ENCODE measurements at regions not wholly inside any gene's neighbourhood (a gene's known extent, or its start where the extent isn't known, plus 50 kb on each side); places are given as distances from the start of the nearest gene placed in this dataset.
"Not testable (repeated sequence)": the region's sequence is repeated elsewhere in the genome, so short reads cannot be mapped to it uniquely, and the experiment has no call there.

DNA sequence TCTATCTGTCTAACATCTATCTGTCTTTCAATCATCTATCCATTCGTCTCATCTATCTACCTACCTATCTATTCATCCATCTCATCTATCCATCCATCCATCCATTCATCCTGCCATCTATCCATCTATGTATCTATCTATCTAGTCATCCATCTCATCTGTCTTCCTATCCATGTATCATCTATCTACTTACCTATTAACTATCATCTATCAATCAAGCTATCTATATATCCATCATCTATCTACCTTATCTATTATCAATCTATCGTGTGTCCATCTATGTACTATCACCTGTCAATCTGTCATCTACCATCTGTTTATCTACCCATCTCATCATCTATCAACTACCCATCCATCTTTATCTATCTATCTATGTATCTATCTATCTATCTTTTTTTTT, 217.7 kb downstream of the CRLF2 start:
- Histone ChIP-seq H3K79me2 (ENCODE audit: insufficient read depth, low read length) (no peaks in the 10 kb centered on the region), H3K9ac (ENCODE audit: low read length) (no peak overlapping the region), H4K20me1 (ENCODE audit: insufficient read depth, low read length) (no peaks in the 10 kb centered on the region), H3K27ac (ENCODE audit: low read depth, low read length) (no peak overlapping the region), H3K4me3 (ENCODE audit: insufficient read depth, low read depth, low read length) (no peak overlapping the region), H3K27me3 (ENCODE audit: insufficient read depth, low read length) (no peaks in the 10 kb centered on the region), H2AFZ (ENCODE audit: low read depth, low read length) (no peak overlapping the region), H3K9me3 (ENCODE audit: insufficient read depth, low read depth, low read length) (peaks cover 5% of the 10 kb centered on the region), H3K36me3 (ENCODE audit: insufficient read depth, low read length) (no peaks in the 10 kb centered on the region), H3K4me2 (ENCODE audit: low read length) (no peak overlapping the region), H3K4me1 (ENCODE audit: insufficient read depth, low read length) (no peaks in the 10 kb centered on the region)
- no peaks in the 10 kb centered on the region for H3K4me1 Mint-ChIP-seq (ENCODE audit: low read depth, unreplicated experiment)
- peaks cover 17% of the 10 kb centered on the region for H3K9me3 Mint-ChIP-seq (ENCODE audit: unreplicated experiment)
- peaks cover 2% of the 10 kb centered on the region for H3K36me3 Mint-ChIP-seq (ENCODE audit: low read depth, unreplicated experiment)
- no peak overlapping the region for H3K27ac Mint-ChIP-seq (ENCODE audit: unreplicated experiment)
- FAIRE-seq, result no peak
- DNase-seq (ENCODE audit: low read depth), result no peak
- H3K4me3 Mint-ChIP-seq (ENCODE audit: unreplicated experiment), result no peak overlapping the region
- no peaks in the 10 kb centered on the region for H3K27me3 Mint-ChIP-seq (ENCODE audit: low read depth, unreplicated experiment)
- TF ChIP-seq EZH2 (IDR thresholded peaks at IDR 0.05; ENCODE audit: insufficient read depth, low read length) (no peak), CTCF (IDR thresholded peaks at IDR 0.05; ENCODE audit: insufficient read depth, low read depth, low read length) (no peak)

GRCh38 chrX:989959-990510, 222.4 kb downstream of the CRLF2 start:
- peaks cover 2% of the 10 kb centered on the region for H3K36me3 Mint-ChIP-seq (ENCODE audit: low read depth, unreplicated experiment)
- H3K4me2 ChIP-seq (ENCODE audit: low read length), result no peak overlapping the region
- no peak overlapping the region for H3K4me3 ChIP-seq (ENCODE audit: insufficient read depth, low read depth, low read length)
- H3K27me3 ChIP-seq (ENCODE audit: insufficient read depth, low read length), result no peaks in the 10 kb centered on the region
- H3K27me3 Mint-ChIP-seq (ENCODE audit: low read depth, unreplicated experiment), result no peaks in the 10 kb centered on the region
- H3K4me1 Mint-ChIP-seq (ENCODE audit: low read depth, unreplicated experiment), result no peaks in the 10 kb centered on the region
- no peaks in the 10 kb centered on the region for H3K36me3 ChIP-seq (ENCODE audit: insufficient read depth, low read length)
- no peak overlapping the region for H3K27ac Mint-ChIP-seq (ENCODE audit: unreplicated experiment)
- H2AFZ ChIP-seq (ENCODE audit: low read depth, low read length), result no peak overlapping the region
- DNase-seq (ENCODE audit: low read depth) (peak; percentile 92), FAIRE-seq (peak; percentile 89)
- H3K79me2 ChIP-seq (ENCODE audit: insufficient read depth, low read length), result no peaks in the 10 kb centered on the region
- H3K4me1 ChIP-seq (ENCODE audit: insufficient read depth, low read length), result no peaks in the 10 kb centered on the region
- H3K9ac ChIP-seq (ENCODE audit: low read length), result no peak overlapping the region
- TF ChIP-seq EZH2 (IDR thresholded peaks at IDR 0.05; ENCODE audit: insufficient read depth, low read length) (no peak), CTCF (IDR thresholded peaks at IDR 0.05; ENCODE audit: insufficient read depth, low read depth, low read length) (no peak)
- no peak overlapping the region for H3K27ac ChIP-seq (ENCODE audit: low read depth, low read length)
- H4K20me1 ChIP-seq (ENCODE audit: insufficient read depth, low read length), result no peaks in the 10 kb centered on the region
- no peaks in the 10 kb centered on the region for H3K9me3 ChIP-seq (ENCODE audit: insufficient read depth, low read depth, low read length)
- no peak overlapping the region for H3K4me3 Mint-ChIP-seq (ENCODE audit: unreplicated experiment)
- H3K9me3 Mint-ChIP-seq (ENCODE audit: unreplicated experiment), result peaks cover 23% of the 10 kb centered on the region

DNA sequence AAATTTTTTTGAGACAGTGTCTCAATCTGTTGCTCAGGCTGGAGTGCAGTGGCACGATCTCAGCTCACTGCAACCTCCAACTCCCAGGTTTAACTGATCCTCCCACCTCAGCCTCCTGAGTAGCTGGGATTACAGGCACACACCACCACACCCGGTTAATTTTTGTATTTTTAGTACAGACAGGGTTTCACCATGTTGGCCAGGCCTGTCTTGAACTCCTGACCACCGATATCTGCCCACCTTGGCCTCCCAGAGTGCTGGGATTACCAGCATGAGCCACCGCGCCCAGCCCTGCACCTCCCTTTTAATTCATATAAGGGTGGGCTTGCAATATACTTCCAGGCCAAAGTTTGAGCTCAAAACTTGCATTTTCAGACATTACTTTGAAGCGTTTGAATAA, 223.9 kb downstream of the CRLF2 start:
- not testable (repeated sequence) for H3K27me3 Mint-ChIP-seq (ENCODE audit: low read depth, unreplicated experiment); H3K9ac ChIP-seq (ENCODE audit: low read length); H3K9me3 ChIP-seq (ENCODE audit: insufficient read depth, low read depth, low read length); H2AFZ ChIP-seq (ENCODE audit: low read depth, low read length); H4K20me1 ChIP-seq (ENCODE audit: insufficient read depth, low read length); H3K36me3 ChIP-seq (ENCODE audit: insufficient read depth, low read length); H3K4me3 Mint-ChIP-seq (ENCODE audit: unreplicated experiment); FAIRE-seq; H3K4me2 ChIP-seq (ENCODE audit: low read length); H3K4me1 Mint-ChIP-seq (ENCODE audit: low read depth, unreplicated experiment); DNase-seq (ENCODE audit: low read depth); H3K4me3 ChIP-seq (ENCODE audit: insufficient read depth, low read depth, low read length); H3K79me2 ChIP-seq (ENCODE audit: insufficient read depth, low read length); H3K27ac Mint-ChIP-seq (ENCODE audit: unreplicated experiment); H3K36me3 Mint-ChIP-seq (ENCODE audit: low read depth, unreplicated experiment); H3K27me3 ChIP-seq (ENCODE audit: insufficient read depth, low read length); H3K27ac ChIP-seq (ENCODE audit: low read depth, low read length); H3K4me1 ChIP-seq (ENCODE audit: insufficient read depth, low read length)
- H3K9me3 Mint-ChIP-seq (ENCODE audit: unreplicated experiment), result peaks cover 28% of the 10 kb centered on the region
